HG02970 (cell line): ENCODE measurements at regions not wholly inside any gene's neighbourhood (a gene's known extent, or its start where the extent isn't known, plus 50 kb on each side); places are given as distances from the start of the nearest gene placed in this dataset.

Experiments
- ATAC-seq: cut with Tn5 transposase; IDR thresholded peaks from one replicate; pipeline ENCODE4 v1.9.1; 2021; ENCODE audit warnings: mild to moderate bottlenecking, moderate library complexity, moderate number of reproducible peaks; ENCODE audit not compliant: unreplicated experiment, low FRiP score

GRCh38 chr2:54388076-54388475, 68.1 kb upstream of the SPTBN1 start:
- no peak for ATAC-seq

GRCh38 chr2:54392555-54393324, 63.4 kb upstream of the SPTBN1 start:
- no peak for ATAC-seq

GRCh38 chr2:54394392-54394791, 61.7 kb upstream of the SPTBN1 start:
- peak; percentile 57 for ATAC-seq

- no peak for ATAC-seq
Measured at GRCh38 chr2:54396107-54396506, 60.0 kb upstream of the SPTBN1 start.

GRCh38 chr2:54396798-54397197, 59.3 kb upstream of the SPTBN1 start:
- ATAC-seq: no peak

GRCh38 chr2:54397426-54397825, 58.7 kb upstream of the SPTBN1 start:
- ATAC-seq: no peak

- ATAC-seq: no peak
Measured at GRCh38 chr2:54401554-54401953, 54.6 kb upstream of the SPTBN1 start.

- ATAC-seq: no peak
Measured at GRCh38 chr2:54402350-54402749, 53.8 kb upstream of the SPTBN1 start.

- ATAC-seq: no peak
Measured at GRCh38 chr2:54403512-54404238, 52.5 kb upstream of the SPTBN1 start.

- no peak for ATAC-seq
Measured at GRCh38 chr2:54404270-54404669, 51.9 kb upstream of the SPTBN1 start.

GRCh38 chr2:54406031-54406430, 50.1 kb upstream of the SPTBN1 start:
- ATAC-seq: no peak
